Testis (tissue), 2 donors: ENCODE measurements at regions not wholly inside any gene's neighbourhood (a gene's known extent, or its start where the extent isn't known, plus 50 kb on each side); places are given as distances from the start of the nearest gene placed in this dataset.

ENCODE experiments used
- DNase-seq: peaks from one replicate; pipeline ENCODE4 v3.0.0-alpha.2; 2019
- H3K27ac ChIP-seq, 2 donors: fragments of 200-600 bp; sonication (generic); one replicate each; pipeline ENCODE4 v1.5.1; 2019
- H3K27me3 ChIP-seq: fragments of 200-600 bp; sonication (generic); one replicate; pipeline ENCODE4 v1.5.1; 2019
- H3K36me3 ChIP-seq: fragments of 200-600 bp; sonication (generic); one replicate; pipeline ENCODE4 v1.5.1; 2017; ENCODE audit warnings: low read depth; ENCODE audit errors: missing control alignments
- H3K4me1 ChIP-seq: fragments of 200-600 bp; sonication (generic); one replicate; pipeline ENCODE4 v1.5.1; 2019
- H3K4me3 ChIP-seq, 2 donors: fragments of 200-600 bp; sonication (generic); one replicate each; pipeline ENCODE4 v1.5.1; 2017 to 2019
- H3K9me3 ChIP-seq: fragments of 200-600 bp; sonication (generic); one replicate; pipeline ENCODE4 v1.5.1; 2017
- POLR2A ChIP-seq: fragments of 450-650 bp; IDR thresholded peaks from one replicate; pipeline ENCODE4 v1.6.1; 2017; ENCODE audit warnings: antibody characterized with exemption, mild to moderate bottlenecking, moderate library complexity
- WGBS, 2 donors: methylation state at CpG; one replicate each; pipeline ENCODE4 v1.1.5; 2018; 5-methylcytosine and 5-hydroxymethylcytosine counted together
- intact Hi-C: fragments of 100-400 bp; cut with DNase I; formaldehyde crosslinking; loops from one replicate; pipeline ENCODE4 v1.15.1; 2023; ENCODE audit warnings: low total_unique reads
- TF ChIP-seq, protein P1 (sequence below), 3 experiments: fragments of 450-650 bp in 2 of 3; fragments of 200-600 bp in 1 of 3; sonication (generic) in 1 of 3; IDR thresholded peaks; one replicate each; pipeline ENCODE4 v1.5.1; 2016 to 2019; ENCODE audit warnings: antibody characterized with exemption in 3 of 3, mild to moderate bottlenecking in 2 of 3, moderate library complexity in 1 of 3

DNA sequence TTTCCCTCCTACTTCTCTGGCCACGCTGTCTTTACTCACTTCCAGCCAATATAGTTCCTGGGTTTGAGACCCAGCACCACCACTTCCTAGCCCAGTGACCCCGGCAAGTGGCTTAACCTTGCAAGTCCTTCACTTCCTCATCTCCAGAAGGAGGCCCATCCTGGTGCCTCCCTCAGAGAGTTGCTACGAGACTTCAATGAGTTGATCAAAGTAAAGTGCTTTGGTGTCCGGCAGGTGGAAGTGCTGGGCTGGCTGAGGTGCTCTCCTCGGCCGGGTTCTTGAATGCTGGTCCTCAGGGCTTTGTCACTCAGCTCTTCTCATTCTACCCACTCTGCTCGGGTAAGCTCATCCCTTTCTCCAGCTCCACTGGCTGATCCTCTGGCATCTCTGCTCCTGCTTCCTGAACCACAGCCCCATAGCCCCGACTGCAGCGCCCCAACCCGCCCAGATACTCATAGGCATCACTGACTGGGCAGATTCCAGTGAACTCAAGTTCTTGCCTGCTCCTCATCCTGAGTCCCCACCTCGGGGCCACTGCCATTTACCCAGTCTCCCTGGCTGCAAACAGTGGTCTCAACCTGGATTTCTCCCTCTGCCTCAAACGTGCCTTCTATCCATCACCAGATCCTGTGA is 75.8 kb upstream of the WNT4 start:
- Histone ChIP-seq H3K9me3 (no peaks in the 10 kb centered on the region), H3K27ac (no peak overlapping the region), H3K4me1 (no peaks in the 10 kb centered on the region), H3K4me3 (no peak overlapping the region), H3K36me3 (no peaks in the 10 kb centered on the region), H3K27me3 (no peaks in the 10 kb centered on the region)
- TF ChIP-seq, protein P1, sequence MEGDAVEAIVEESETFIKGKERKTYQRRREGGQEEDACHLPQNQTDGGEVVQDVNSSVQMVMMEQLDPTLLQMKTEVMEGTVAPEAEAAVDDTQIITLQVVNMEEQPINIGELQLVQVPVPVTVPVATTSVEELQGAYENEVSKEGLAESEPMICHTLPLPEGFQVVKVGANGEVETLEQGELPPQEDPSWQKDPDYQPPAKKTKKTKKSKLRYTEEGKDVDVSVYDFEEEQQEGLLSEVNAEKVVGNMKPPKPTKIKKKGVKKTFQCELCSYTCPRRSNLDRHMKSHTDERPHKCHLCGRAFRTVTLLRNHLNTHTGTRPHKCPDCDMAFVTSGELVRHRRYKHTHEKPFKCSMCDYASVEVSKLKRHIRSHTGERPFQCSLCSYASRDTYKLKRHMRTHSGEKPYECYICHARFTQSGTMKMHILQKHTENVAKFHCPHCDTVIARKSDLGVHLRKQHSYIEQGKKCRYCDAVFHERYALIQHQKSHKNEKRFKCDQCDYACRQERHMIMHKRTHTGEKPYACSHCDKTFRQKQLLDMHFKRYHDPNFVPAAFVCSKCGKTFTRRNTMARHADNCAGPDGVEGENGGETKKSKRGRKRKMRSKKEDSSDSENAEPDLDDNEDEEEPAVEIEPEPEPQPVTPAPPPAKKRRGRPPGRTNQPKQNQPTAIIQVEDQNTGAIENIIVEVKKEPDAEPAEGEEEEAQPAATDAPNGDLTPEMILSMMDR (IDR thresholded peaks at IDR 0.05) = no peak
- no peak for TF ChIP-seq POLR2A
- DNase-seq = no peak
- intact Hi-C loops = no loop called here
- 84 to 93% methylated on average over 12 of the region's 12 CpGs for WGBS, 2 donors

DNA sequence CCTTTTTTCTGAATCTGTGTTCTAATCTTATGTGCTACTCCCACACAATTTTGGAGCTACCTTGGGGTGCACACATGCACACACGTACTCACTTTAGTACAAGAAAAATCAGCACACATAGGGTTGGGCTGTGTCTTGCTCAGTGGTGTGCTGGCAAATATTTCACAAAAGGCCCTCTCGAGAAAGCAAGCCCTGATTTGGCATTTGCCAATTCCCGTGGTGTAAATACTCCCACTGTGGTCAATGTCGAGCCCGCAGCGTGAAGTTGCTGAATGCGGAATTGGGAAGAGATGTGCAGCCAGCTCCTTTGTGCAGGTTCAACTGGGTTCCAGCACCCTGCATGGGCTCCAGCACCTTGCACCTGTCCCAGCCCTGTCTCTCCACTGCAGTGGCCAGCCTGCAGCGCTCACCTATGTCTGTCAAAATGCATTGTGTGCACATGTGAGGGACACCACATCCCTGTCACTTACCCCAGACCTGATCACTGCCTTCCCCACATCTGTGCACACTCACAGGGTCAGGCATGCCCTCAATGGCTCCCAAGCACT is 78.4 kb upstream of the WNT4 start:
- WGBS, 2 donors = 87 to 97% methylated on average over 8 of the region's 8 CpGs
- Histone ChIP-seq H3K27me3 (no peaks in the 10 kb centered on the region), H3K4me3 (no peak overlapping the region), H3K9me3 (no peaks in the 10 kb centered on the region), H3K4me1 (no peaks in the 10 kb centered on the region), H3K27ac (no peak overlapping the region), H3K36me3 (no peaks in the 10 kb centered on the region)
- no peak for TF ChIP-seq POLR2A
- TF ChIP-seq, protein P1 (IDR thresholded peaks at IDR 0.05) = no peak
- DNase-seq = no peak
- intact Hi-C loops = no loop called here

DNA sequence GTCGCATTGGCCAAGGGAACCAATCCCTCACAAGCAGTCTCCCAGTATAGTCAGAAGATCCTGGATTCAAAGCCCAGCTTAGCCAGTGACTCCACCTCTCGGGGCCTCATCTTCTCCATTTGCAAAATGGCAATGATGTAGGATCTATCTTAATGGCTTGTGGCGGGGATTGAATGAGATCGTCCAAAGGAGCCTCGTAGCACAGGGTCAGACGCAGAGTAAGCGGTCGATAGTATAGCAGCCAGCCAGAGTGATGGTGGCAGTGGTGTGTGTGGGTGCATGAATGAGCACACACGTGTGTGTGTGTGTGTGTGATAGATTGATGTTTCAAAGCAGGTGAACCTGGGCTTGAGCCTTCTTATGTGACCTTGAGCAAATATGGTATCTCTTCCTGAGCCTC is 79.8 kb upstream of the WNT4 start:
- H3K27me3 ChIP-seq = no peaks in the 10 kb centered on the region
- 80 to 81% methylated on average over 9 of the region's 9 CpGs for WGBS, 2 donors
- DNase-seq = no peak
- no peak overlapping the region for H3K4me3 ChIP-seq
- no peaks in the 10 kb centered on the region for H3K9me3 ChIP-seq
- H3K27ac ChIP-seq = no peak overlapping the region
- H3K4me1 ChIP-seq = no peaks in the 10 kb centered on the region
- intact Hi-C loops = no loop called here
- no peaks in the 10 kb centered on the region for H3K36me3 ChIP-seq
- TF ChIP-seq, protein P1 (IDR thresholded peaks at IDR 0.05) = no peak
- no peak for TF ChIP-seq POLR2A

GRCh38 chr1:22223176-22223575 is 80.3 kb upstream of the WNT4 start:
- intact Hi-C loops = no loop called here
- H3K36me3 ChIP-seq = no peaks in the 10 kb centered on the region
- H3K9me3 ChIP-seq = no peaks in the 10 kb centered on the region
- no peaks in the 10 kb centered on the region for H3K27me3 ChIP-seq
- DNase-seq = no peak
- H3K4me1 ChIP-seq = no peaks in the 10 kb centered on the region
- 89 to 95% methylated on average over 6 of the region's 6 CpGs for WGBS, 2 donors
- no peak for TF ChIP-seq POLR2A
- TF ChIP-seq, protein P1 (IDR thresholded peaks at IDR 0.05) = no peak
- H3K4me3 ChIP-seq = no peak overlapping the region
- H3K27ac ChIP-seq = no peak overlapping the region

- Histone ChIP-seq H3K4me1 (no peaks in the 10 kb centered on the region), H3K27me3 (no peaks in the 10 kb centered on the region), H3K36me3 (no peaks in the 10 kb centered on the region), H3K27ac (no peak overlapping the region), H3K4me3 (no peak overlapping the region), H3K9me3 (no peaks in the 10 kb centered on the region)
- WGBS, 2 donors = 84 to 93% methylated on average over 5 of the region's 5 CpGs
- TF ChIP-seq, protein P1 (IDR thresholded peaks at IDR 0.05) = no peak
- no peak for TF ChIP-seq POLR2A
- DNase-seq = no peak
- intact Hi-C loops = no loop called here
These were observed 81.2 kb upstream of the WNT4 start for GRCh38 chr1:22224091-22224490.
